ENCODE measurements at regions not wholly inside any gene's neighbourhood (a gene's known extent, or its start where the extent isn't known, plus 50 kb on each side); places are given as distances from the start of the nearest gene placed in this dataset.

DNA sequence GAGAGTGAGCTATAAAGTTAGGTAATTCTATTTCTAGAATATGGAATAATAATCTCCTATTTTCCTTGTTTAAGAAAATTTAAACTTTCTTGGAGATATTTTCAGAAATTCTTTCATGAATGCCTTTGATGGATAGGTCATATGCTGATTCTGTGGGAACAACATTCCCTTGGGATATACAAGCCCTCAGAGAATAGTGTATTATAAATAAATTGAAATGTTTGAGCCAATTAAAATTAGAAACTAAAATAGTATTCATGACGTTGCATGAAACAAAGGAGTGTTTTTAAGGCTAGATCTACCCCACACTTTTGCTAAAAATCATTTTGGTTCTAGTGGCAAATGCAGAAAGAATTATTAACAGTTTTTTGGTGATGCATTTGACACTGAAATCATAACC is 269.3 kb upstream of the ANO3 start:
- TF ChIP-seq TAF1 (IDR thresholded peaks at IDR 0.05; ENCODE audit: borderline replicate concordance, low read depth, low read length) (no peak), POLR2AphosphoS5 (IDR thresholded peaks at IDR 0.05; ENCODE audit: low read depth, low read length) (no peak)
